ENCODE measurements at regions not wholly inside any gene's neighbourhood (a gene's known extent, or its start where the extent isn't known, plus 50 kb on each side); places are given as distances from the start of the nearest gene placed in this dataset.

DNA sequence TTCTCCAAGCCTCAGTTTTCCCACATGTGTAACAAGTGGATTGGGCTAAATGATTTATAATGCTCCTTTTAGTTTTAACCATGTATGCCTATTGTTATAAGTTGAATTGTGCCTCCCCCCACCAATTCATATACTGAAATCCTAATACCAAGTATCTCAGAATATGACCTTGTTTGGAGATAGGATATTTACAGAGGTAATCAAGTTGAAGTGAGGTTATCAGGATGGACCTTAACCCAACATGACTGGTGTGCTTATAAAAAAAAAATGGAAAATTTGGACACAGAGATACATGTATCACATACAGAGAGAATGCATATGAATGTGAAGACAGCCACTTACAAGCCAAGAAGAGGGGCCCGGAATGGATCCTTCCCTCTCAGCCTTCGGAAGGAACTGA, 117.9 kb upstream of the HABP2 start:
- Histone ChIP-seq H3K4me1 (ENCODE audit: control insufficient read depth, extremely low read depth, insufficient read depth, low read length) (no peaks in the 10 kb centered on the region), H3K4me2 (ENCODE audit: extremely low read depth, insufficient read depth, low read length) (no peak overlapping the region), H4K20me1 (ENCODE audit: control insufficient read depth, extremely low read depth, insufficient read depth, low read length) (no peaks in the 10 kb centered on the region), H3K9me3 (ENCODE audit: control insufficient read depth, insufficient read depth, low read depth, low read length) (no peaks in the 10 kb centered on the region), H3K27ac (ENCODE audit: insufficient read depth, low read length) (no peak overlapping the region), H3K27me3 (ENCODE audit: control insufficient read depth, insufficient read depth, low read length) (peaks cover 2% of the 10 kb centered on the region), H3K4me3 (replicated peaks in 1 of 4; ENCODE audit: control extremely low read depth in 1 of 4, insufficient read depth in 1 of 4, low read depth in 3 of 4, low read length in 4 of 4) (no peak overlapping the region), H2AFZ (ENCODE audit: low read length) (no peak overlapping the region), H3K9ac (ENCODE audit: insufficient read depth, low read length) (no peak overlapping the region), H3K36me3 (ENCODE audit: control insufficient read depth, insufficient read depth, low read length) (no peaks in the 10 kb centered on the region), H3K79me2 (ENCODE audit: control insufficient read depth, insufficient read depth, low read length) (no peaks in the 10 kb centered on the region)
- no peak for DNase-seq (ENCODE audit: low read depth in 2 of 2)
- TF ChIP-seq, protein P1, sequence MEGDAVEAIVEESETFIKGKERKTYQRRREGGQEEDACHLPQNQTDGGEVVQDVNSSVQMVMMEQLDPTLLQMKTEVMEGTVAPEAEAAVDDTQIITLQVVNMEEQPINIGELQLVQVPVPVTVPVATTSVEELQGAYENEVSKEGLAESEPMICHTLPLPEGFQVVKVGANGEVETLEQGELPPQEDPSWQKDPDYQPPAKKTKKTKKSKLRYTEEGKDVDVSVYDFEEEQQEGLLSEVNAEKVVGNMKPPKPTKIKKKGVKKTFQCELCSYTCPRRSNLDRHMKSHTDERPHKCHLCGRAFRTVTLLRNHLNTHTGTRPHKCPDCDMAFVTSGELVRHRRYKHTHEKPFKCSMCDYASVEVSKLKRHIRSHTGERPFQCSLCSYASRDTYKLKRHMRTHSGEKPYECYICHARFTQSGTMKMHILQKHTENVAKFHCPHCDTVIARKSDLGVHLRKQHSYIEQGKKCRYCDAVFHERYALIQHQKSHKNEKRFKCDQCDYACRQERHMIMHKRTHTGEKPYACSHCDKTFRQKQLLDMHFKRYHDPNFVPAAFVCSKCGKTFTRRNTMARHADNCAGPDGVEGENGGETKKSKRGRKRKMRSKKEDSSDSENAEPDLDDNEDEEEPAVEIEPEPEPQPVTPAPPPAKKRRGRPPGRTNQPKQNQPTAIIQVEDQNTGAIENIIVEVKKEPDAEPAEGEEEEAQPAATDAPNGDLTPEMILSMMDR (conservative IDR thresholded peaks at IDR 0.05 in 1 of 2, IDR thresholded peaks at IDR 0.05 in 1 of 2; ENCODE audit: low read depth in 1 of 2, low read length in 2 of 2): no peak
- no peak for TF ChIP-seq EZH2 (IDR thresholded peaks at IDR 0.05; ENCODE audit: low read length, missing control alignments)

DNA sequence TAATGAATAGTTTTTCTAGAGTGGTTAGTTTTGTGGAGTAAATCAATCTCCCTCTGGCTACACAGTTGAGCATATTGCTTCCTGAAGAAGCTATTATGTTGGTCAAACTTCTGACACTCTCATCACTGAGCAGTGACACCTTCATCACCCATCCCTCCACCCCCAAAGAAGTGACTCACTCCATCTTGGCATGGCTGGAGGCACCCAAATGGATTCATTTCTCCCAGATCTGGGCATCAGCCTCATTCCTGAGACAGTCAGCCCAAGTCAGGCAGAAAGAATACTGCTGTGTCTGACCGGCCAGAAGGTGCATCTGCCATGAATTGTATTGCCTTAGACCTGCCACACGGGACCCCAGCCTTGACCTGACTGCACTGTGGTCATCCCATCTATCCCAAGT, 117.0 kb upstream of the HABP2 start:
- H3K36me3 ChIP-seq (ENCODE audit: control insufficient read depth, insufficient read depth, low read length): no peaks in the 10 kb centered on the region
- no peak overlapping the region for H3K9ac ChIP-seq (ENCODE audit: insufficient read depth, low read length)
- no peak overlapping the region for H3K4me2 ChIP-seq (ENCODE audit: extremely low read depth, insufficient read depth, low read length)
- no peak for TF ChIP-seq EZH2 (IDR thresholded peaks at IDR 0.05; ENCODE audit: low read length, missing control alignments)
- TF ChIP-seq, protein P1 (conservative IDR thresholded peaks at IDR 0.05 in 1 of 2, IDR thresholded peaks at IDR 0.05 in 1 of 2; ENCODE audit: low read depth in 1 of 2, low read length in 2 of 2): no peak
- DNase-seq (ENCODE audit: low read depth in 2 of 2): no peak
- no peak overlapping the region for H3K4me3 ChIP-seq (replicated peaks in 1 of 4; ENCODE audit: control extremely low read depth in 1 of 4, insufficient read depth in 1 of 4, low read depth in 3 of 4, low read length in 4 of 4)
- H3K79me2 ChIP-seq (ENCODE audit: control insufficient read depth, insufficient read depth, low read length): no peaks in the 10 kb centered on the region
- H3K27me3 ChIP-seq (ENCODE audit: control insufficient read depth, insufficient read depth, low read length): peaks cover 2% of the 10 kb centered on the region
- no peak overlapping the region for H3K27ac ChIP-seq (ENCODE audit: insufficient read depth, low read length)
- H4K20me1 ChIP-seq (ENCODE audit: control insufficient read depth, extremely low read depth, insufficient read depth, low read length): no peaks in the 10 kb centered on the region
- no peaks in the 10 kb centered on the region for H3K4me1 ChIP-seq (ENCODE audit: control insufficient read depth, extremely low read depth, insufficient read depth, low read length)
- no peak overlapping the region for H2AFZ ChIP-seq (ENCODE audit: low read length)
- no peaks in the 10 kb centered on the region for H3K9me3 ChIP-seq (ENCODE audit: control insufficient read depth, insufficient read depth, low read depth, low read length)

DNA sequence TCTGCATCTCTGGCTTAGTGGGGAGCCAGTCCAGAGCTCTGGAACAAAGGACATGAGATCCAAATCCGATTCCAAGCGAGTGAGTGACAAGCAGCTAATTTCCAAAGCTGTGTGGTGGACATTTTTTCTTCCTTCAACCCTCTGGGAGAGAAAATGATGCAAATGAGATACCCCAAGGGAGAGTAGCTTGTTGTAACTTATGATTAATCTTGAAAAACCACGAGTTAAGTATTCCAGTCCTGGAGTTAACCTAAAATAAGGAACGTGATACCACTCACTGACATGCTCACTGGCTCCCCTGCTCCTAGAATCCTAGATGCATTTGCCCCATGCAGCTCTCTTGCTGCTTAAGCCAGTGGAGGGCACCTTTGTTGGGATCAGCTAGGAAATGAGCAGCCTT, 116.0 kb upstream of the HABP2 start:
- Histone ChIP-seq H3K9ac (ENCODE audit: insufficient read depth, low read length) (no peak overlapping the region), H3K4me2 (ENCODE audit: extremely low read depth, insufficient read depth, low read length) (no peak overlapping the region), H4K20me1 (ENCODE audit: control insufficient read depth, extremely low read depth, insufficient read depth, low read length) (no peaks in the 10 kb centered on the region), H3K27ac (ENCODE audit: insufficient read depth, low read length) (no peak overlapping the region), H3K79me2 (ENCODE audit: control insufficient read depth, insufficient read depth, low read length) (no peaks in the 10 kb centered on the region), H3K4me1 (ENCODE audit: control insufficient read depth, extremely low read depth, insufficient read depth, low read length) (no peaks in the 10 kb centered on the region), H2AFZ (ENCODE audit: low read length) (no peak overlapping the region), H3K27me3 (ENCODE audit: control insufficient read depth, insufficient read depth, low read length) (peaks cover 2% of the 10 kb centered on the region), H3K36me3 (ENCODE audit: control insufficient read depth, insufficient read depth, low read length) (no peaks in the 10 kb centered on the region), H3K4me3 (replicated peaks in 1 of 4; ENCODE audit: control extremely low read depth in 1 of 4, insufficient read depth in 1 of 4, low read depth in 3 of 4, low read length in 4 of 4) (no peak overlapping the region), H3K9me3 (ENCODE audit: control insufficient read depth, insufficient read depth, low read depth, low read length) (no peaks in the 10 kb centered on the region)
- no peak for DNase-seq (ENCODE audit: low read depth in 2 of 2)
- no peak for TF ChIP-seq EZH2 (IDR thresholded peaks at IDR 0.05; ENCODE audit: low read length, missing control alignments)
- TF ChIP-seq, protein P1 (conservative IDR thresholded peaks at IDR 0.05 in 1 of 2, IDR thresholded peaks at IDR 0.05 in 1 of 2; ENCODE audit: low read depth in 1 of 2, low read length in 2 of 2): no peak

All from fibroblast of lung (primary cell).